Stimulated activated CD8-positive, alpha-beta memory T cell treated with anti-CD3 and anti-CD28 coated beads, Interleukin-12 subunit alpha, Interleukin-12 subunit beta, amount 100 ng/mL, for 1 hour (primary cell): ENCODE measurements at regions not wholly inside any gene's neighbourhood (a gene's known extent, or its start where the extent isn't known, plus 50 kb on each side); places are given as distances from the start of the nearest gene placed in this dataset.
"Not testable (repeated sequence)": the region's sequence is repeated elsewhere in the genome, so short reads cannot be mapped to it uniquely, and the experiment has no call there.

Source experiments
- DNase-seq: peaks from one replicate; pipeline ENCODE4 v3.0.0-alpha.2; 2020; ENCODE audit warnings: low read depth

- no peak for DNase-seq
Measured at GRCh38 chr13:104532132-104532531, 1465.9 kb upstream of the SLC10A2 start.

GRCh38 chr13:104530741-104531140, 1464.5 kb upstream of the SLC10A2 start:
- DNase-seq = no peak

- no peak for DNase-seq
Measured at GRCh38 chr13:104526561-104526960, 1460.3 kb upstream of the SLC10A2 start.

- DNase-seq = no peak
Measured at GRCh38 chr13:104525467-104525866, 1459.2 kb upstream of the SLC10A2 start.

GRCh38 chr13:104522235-104523072, 1456.2 kb upstream of the SLC10A2 start:
- no peak for DNase-seq

GRCh38 chr13:104510422-104510821, 1444.2 kb upstream of the SLC10A2 start:
- DNase-seq = no peak

- DNase-seq = not testable (repeated sequence)
Measured at GRCh38 chr13:104493502-104493901, 1427.3 kb upstream of the SLC10A2 start.

- DNase-seq = no peak
Measured at GRCh38 chr13:104491916-104492315, 1425.7 kb upstream of the SLC10A2 start.

- no peak for DNase-seq
Measured at GRCh38 chr13:104487006-104487405, 1420.8 kb upstream of the SLC10A2 start.

GRCh38 chr13:104485571-104485970, 1419.4 kb upstream of the SLC10A2 start:
- no peak for DNase-seq

GRCh38 chr13:104483631-104484030, 1417.4 kb upstream of the SLC10A2 start:
- DNase-seq = no peak

- no peak for DNase-seq
Measured at GRCh38 chr13:104477261-104477660, 1411.0 kb upstream of the SLC10A2 start.

GRCh38 chr13:104473936-104474335, 1407.7 kb upstream of the SLC10A2 start:
- DNase-seq = no peak

- DNase-seq = no peak
Measured at GRCh38 chr13:104466016-104466415, 1399.8 kb upstream of the SLC10A2 start.

GRCh38 chr13:104461049-104461448, 1394.8 kb upstream of the SLC10A2 start:
- no peak for DNase-seq

GRCh38 chr13:104460554-104460953, 1394.3 kb upstream of the SLC10A2 start:
- DNase-seq = no peak

- DNase-seq = no peak
Measured at GRCh38 chr13:104450006-104450405, 1383.8 kb upstream of the SLC10A2 start.

- no peak for DNase-seq
Measured at GRCh38 chr13:104447348-104447747, 1381.1 kb upstream of the SLC10A2 start.

GRCh38 chr13:104442536-104442935, 1376.3 kb upstream of the SLC10A2 start:
- DNase-seq = no peak

GRCh38 chr13:104436555-104436954, 1370.3 kb upstream of the SLC10A2 start:
- no peak for DNase-seq

- no peak for DNase-seq
Measured at GRCh38 chr13:104431895-104432294, 1365.7 kb upstream of the SLC10A2 start.

GRCh38 chr13:104426435-104426834, 1360.2 kb upstream of the SLC10A2 start:
- DNase-seq = no peak

- no peak for DNase-seq
Measured at GRCh38 chr13:104422668-104423067, 1356.5 kb upstream of the SLC10A2 start.

- no peak for DNase-seq
Measured at GRCh38 chr13:104416973-104417372, 1350.8 kb upstream of the SLC10A2 start.
